A549 (cell line): ENCODE measurements at regions not wholly inside any gene's neighbourhood (a gene's known extent, or its start where the extent isn't known, plus 50 kb on each side); places are given as distances from the start of the nearest gene placed in this dataset.
A peak's percentile ranks its signal among the peaks of the same experiment; 100 is the strongest.

Experiments
- ATAC-seq, 2 experiments: fragments of 200-7000 bp in 1 of 2; fragments of >200 bp in 1 of 2; cut with Nextera tagmentation in 1 of 2; cut with Tn5 transposase in 1 of 2; 3 replicates each; pipeline versions ENCODE4 v1.8.0 to v1.9.1; 2018 to 2020; ENCODE audit warnings: mild to moderate bottlenecking in 1 of 2, moderate library complexity in 1 of 2
- CTCF ChIA-PET: fragments of 300-600 bp; sonication (Branson Sonifier 250); formaldehyde crosslinking; extraction: SDS; loops from one replicate; lab custom pipeline; 2021; ENCODE audit warnings: antibody characterized with exemption, inconsistent platforms; lab: Yijun Ruan, JAX
- POLR2A ChIA-PET: fragments of 350-600 bp; formaldehyde crosslinking; extraction: SDS; loops from one replicate; lab custom pipeline; 2021; ENCODE audit warnings: antibody characterized with exemption, inconsistent platforms; lab: Yijun Ruan, JAX
- DNase-seq, 2 experiments: peaks; one replicate each; pipeline versions ENCODE4 v3.0.0 to v3.0.0-alpha.2; 2011 to 2016; ENCODE audit warnings: low read depth in 1 of 2, low spot score in 1 of 2
- FAIRE-seq: peaks from 2 replicates; lab custom pipeline; 2011; peaks lifted over from hg19 to GRCh38; lab: Jason Lieb, UNC
- H3K27ac ChIP-seq, 2 experiments: fragments of >200 bp; sonication (Bioruptor Twin); formaldehyde crosslinking; 3 replicates each; pipeline ENCODE4 v1.5.1; 2016 to 2017
- H3K4me1 ChIP-seq: fragments of >200 bp; sonication (Bioruptor Twin); formaldehyde crosslinking; 3 replicates; pipeline ENCODE4 v1.6.1; 2016
- H3K4me2 ChIP-seq: fragments of >200 bp; sonication (Bioruptor Twin); formaldehyde crosslinking; 3 replicates; pipeline ENCODE4 v1.6.1; 2016
- H3K4me3 ChIP-seq: fragments of >200 bp; sonication (Bioruptor Twin); formaldehyde crosslinking; 3 replicates; pipeline ENCODE4 v1.5.1; 2016
- H3K9me3 ChIP-seq: fragments of >200 bp; sonication (Bioruptor Twin); formaldehyde crosslinking; 3 replicates; pipeline ENCODE4 v1.6.1; 2016
- CBX8 ChIP-seq: fragments of 200-600 bp; sonication (generic); IDR thresholded peaks from 2 replicates; pipeline ENCODE4 v1.6.1; 2016
- CEBPB ChIP-seq, 2 experiments: fragments of >200 bp in 1 of 2; sonication (Bioruptor Twin) in 1 of 2; formaldehyde crosslinking in 1 of 2; IDR thresholded peaks; 2 replicates each; pipeline ENCODE4 v1.6.1; 2012 to 2016
- CHD4 ChIP-seq: fragments of 200-600 bp; sonication (generic); IDR thresholded peaks from 2 replicates; pipeline ENCODE4 v1.6.1; 2016; ENCODE audit warnings: antibody characterized with exemption, mild to moderate bottlenecking, borderline replicate concordance
- E2F6 ChIP-seq: IDR thresholded peaks from 2 replicates; pipeline ENCODE4 v1.6.1; 2012; ENCODE audit warnings: low read depth, borderline replicate concordance
- EHMT2 ChIP-seq: fragments of 200-600 bp; sonication (generic); IDR thresholded peaks from 2 replicates; pipeline ENCODE4 v1.6.1; 2016; ENCODE audit warnings: antibody characterized with exemption, low read depth, mild to moderate bottlenecking, moderate library complexity
- EP300 ChIP-seq, 2 experiments: fragments of >200 bp; sonication (Bioruptor Twin); formaldehyde crosslinking; IDR thresholded peaks; 2 replicates in 1 of 2; 3 replicates in 1 of 2; pipeline ENCODE4 v1.6.1; 2016 to 2017
- FOSB ChIP-seq: fragments of 250-450 bp; sonication (Bioruptor Pico); IDR thresholded peaks from 2 replicates; pipeline ENCODE4 v1.5.0; 2020; ENCODE audit warnings: mild to moderate bottlenecking, moderate library complexity
- HES2 ChIP-seq: fragments of >200 bp; sonication (Bioruptor Twin); formaldehyde crosslinking; IDR thresholded peaks from 2 replicates; pipeline ENCODE4 v1.6.1; 2016
- HEYL ChIP-seq: fragments of 250-450 bp; sonication (Bioruptor Pico); IDR thresholded peaks from 2 replicates; pipeline ENCODE4 v1.8.0; 2021; ENCODE audit warnings: mild to moderate bottlenecking, moderate library complexity
- HOXB5 ChIP-seq: fragments of 250-450 bp; sonication (Bioruptor Pico); IDR thresholded peaks from 2 replicates; pipeline ENCODE4 v1.5.0; 2020; ENCODE audit warnings: mild to moderate bottlenecking, moderate library complexity
- KDM5A ChIP-seq: fragments of 200-600 bp; sonication (generic); IDR thresholded peaks from 2 replicates; pipeline ENCODE4 v1.6.1; 2016; ENCODE audit warnings: antibody characterized with exemption, mild to moderate bottlenecking
- MAX ChIP-seq: IDR thresholded peaks from 2 replicates; pipeline ENCODE4 v1.6.1; 2012
- NFE2L2 ChIP-seq: fragments of 150-350 bp; conservative IDR thresholded peaks from 2 replicates; pipeline ENCODE4 v1.6.1; 2014; ENCODE audit warnings: low read length
- NPAS2 ChIP-seq: fragments of 250-450 bp; sonication (Bioruptor Pico); IDR thresholded peaks from 2 replicates; pipeline ENCODE4 v1.8.0; 2022; ENCODE audit warnings: mild to moderate bottlenecking, moderate library complexity, borderline replicate concordance
- POLR2AphosphoS2 ChIP-seq: conservative IDR thresholded peaks from 2 replicates; pipeline ENCODE4 v1.6.1; 2012; ENCODE audit warnings: low read length, improper control_type of control experiment, inconsistent platforms
- RAD21 ChIP-seq, 2 experiments: fragments of >200 bp in 1 of 2; sonication (Bioruptor Twin) in 1 of 2; formaldehyde crosslinking in 1 of 2; IDR thresholded peaks in 1 of 2; conservative IDR thresholded peaks in 1 of 2; 2 replicates in 1 of 2; 3 replicates in 1 of 2; pipeline ENCODE4 v1.6.1; 2012 to 2018; ENCODE audit warnings: inconsistent platforms in 1 of 2
- RARB ChIP-seq: fragments of 250-450 bp; sonication (Bioruptor Pico); IDR thresholded peaks from 2 replicates; pipeline ENCODE4 v1.8.0; 2021; ENCODE audit warnings: mild to moderate bottlenecking, moderate library complexity
- RCOR1 ChIP-seq: fragments of 150-350 bp; IDR thresholded peaks from 2 replicates; pipeline ENCODE4 v1.6.1; 2014; ENCODE audit warnings: antibody characterized with exemption, low read length, low read depth
- REST ChIP-seq: fragments of 200-600 bp; sonication (generic); IDR thresholded peaks from 2 replicates; pipeline ENCODE4 v1.6.1; 2016; ENCODE audit warnings: antibody characterized with exemption, mild to moderate bottlenecking, moderate library complexity
- RFX5 ChIP-seq: fragments of 450-650 bp; IDR thresholded peaks from 2 replicates; pipeline ENCODE4 v1.7.1; 2014; ENCODE audit warnings: antibody characterized with exemption, mild to moderate bottlenecking, moderate library complexity
- SREBF2 ChIP-seq: fragments of 450-650 bp; IDR thresholded peaks from 2 replicates; pipeline ENCODE4 v1.6.1; 2014; ENCODE audit warnings: mild to moderate bottlenecking, moderate library complexity
- TP53 ChIP-seq: fragments of 250-450 bp; sonication (Bioruptor Pico); IDR thresholded peaks from 2 replicates; pipeline ENCODE4 v1.5.0; 2021; ENCODE audit warnings: mild to moderate bottlenecking, moderate library complexity
- ZC3H11A ChIP-seq: fragments of 450-650 bp; IDR thresholded peaks from 2 replicates; pipeline ENCODE4 v1.6.1; 2014; ENCODE audit warnings: antibody characterized with exemption, mild to moderate bottlenecking
- ZNF302 ChIP-seq: fragments of 250-450 bp; sonication (Bioruptor Pico); IDR thresholded peaks from 2 replicates; pipeline ENCODE4 v1.9.0; 2021; ENCODE audit warnings: inconsistent platforms, mild to moderate bottlenecking, moderate library complexity
- WGBS: methylation state at CpG from one replicate; pipeline ENCODE4 v1.1.6; 2017; ENCODE audit errors: missing lambda C conversion rate; 5-methylcytosine and 5-hydroxymethylcytosine counted together
- TF ChIP-seq, protein P1 (sequence below): fragments of 150-350 bp; IDR thresholded peaks from 2 replicates; pipeline ENCODE4 v1.6.1; 2014; ENCODE audit warnings: low read depth, mild to moderate bottlenecking, low read length
- TF ChIP-seq, protein P2 (sequence below): fragments of >200 bp; sonication (Bioruptor Twin); formaldehyde crosslinking; IDR thresholded peaks from 3 replicates; pipeline ENCODE4 v1.5.1; 2016

DNA sequence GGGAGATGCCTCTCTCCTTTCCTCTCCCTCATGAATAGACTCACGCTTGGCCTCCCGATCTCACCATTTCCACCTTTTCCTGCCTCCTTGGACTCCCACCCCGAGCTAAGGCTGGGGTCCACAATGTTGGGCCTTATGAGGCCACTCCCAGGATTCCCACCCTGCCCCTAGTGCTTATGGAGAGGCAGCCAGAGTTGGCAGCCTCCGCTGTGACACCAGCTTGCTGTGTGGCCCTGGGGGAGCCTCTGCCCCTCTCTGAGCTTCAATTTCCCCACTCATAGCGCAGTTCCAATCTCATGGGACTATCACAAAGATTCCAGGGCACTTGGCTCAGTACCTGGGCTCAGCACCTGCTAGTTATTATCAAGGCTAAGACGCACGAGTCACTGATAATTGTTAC, 118.7 kb upstream of the WNT4 start:
- ChIA-PET CTCF (interaction anchor here (1.2 to 1.3 kb wide), 2 partner anchors 12 to 14 kb away, joined by 3 to 4 read pairs; no protein-coding TSS in a partner anchor), POLR2A (no interaction called here)
- FAIRE-seq, result no peak
- TF ChIP-seq REST (no peak), NFE2L2 (no peak), ZNF302 (CRISPR knock-in tag) (no peak), EP300 (IDR thresholded peaks at IDR 0.05) (no peak)
- H3K4me3 ChIP-seq, result no peak overlapping the region
- no peaks in the 10 kb centered on the region for H3K9me3 ChIP-seq
- peaks cover 45% of the 10 kb centered on the region for H3K4me1 ChIP-seq
- DNase-seq, result no peak
- WGBS, result 99% methylated on average over 6 of the region's 7 CpGs
- H3K27ac ChIP-seq, result peak overlapping the region in 1 of 2 experiments; percentile 34; a peak in 2 of 6 replicates
- H3K4me2 ChIP-seq, result no peak overlapping the region
- no peak for ATAC-seq

- CTCF ChIA-PET, result interaction anchor here (0.9 to 1.3 kb wide), 3 partner anchors 13 to 150 kb away, joined by 3 to 4 read pairs (median 3); no protein-coding TSS in a partner anchor
- no peak for ATAC-seq
Measured at GRCh38 chr1:22262583-22262982, 119.7 kb upstream of the WNT4 start.

GRCh38 chr1:22263359-22263758, 120.5 kb upstream of the WNT4 start:
- Histone ChIP-seq H3K4me2 (no peak overlapping the region), H3K9me3 (no peaks in the 10 kb centered on the region), H3K27ac (no peak overlapping the region), H3K4me3 (no peak overlapping the region), H3K4me1 (peaks cover 29% of the 10 kb centered on the region)
- DNase-seq, result no peak
- 92% methylated on average over 2 of the region's 10 CpGs for WGBS
- TF ChIP-seq, protein P1, sequence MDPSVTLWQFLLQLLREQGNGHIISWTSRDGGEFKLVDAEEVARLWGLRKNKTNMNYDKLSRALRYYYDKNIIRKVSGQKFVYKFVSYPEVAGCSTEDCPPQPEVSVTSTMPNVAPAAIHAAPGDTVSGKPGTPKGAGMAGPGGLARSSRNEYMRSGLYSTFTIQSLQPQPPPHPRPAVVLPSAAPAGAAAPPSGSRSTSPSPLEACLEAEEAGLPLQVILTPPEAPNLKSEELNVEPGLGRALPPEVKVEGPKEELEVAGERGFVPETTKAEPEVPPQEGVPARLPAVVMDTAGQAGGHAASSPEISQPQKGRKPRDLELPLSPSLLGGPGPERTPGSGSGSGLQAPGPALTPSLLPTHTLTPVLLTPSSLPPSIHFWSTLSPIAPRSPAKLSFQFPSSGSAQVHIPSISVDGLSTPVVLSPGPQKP, result no peak
- TF ChIP-seq RFX5, result no peak
- TF ChIP-seq HEYL (CRISPR knock-in tag), result no peak
- TF ChIP-seq POLR2AphosphoS2, result no peak
- TF ChIP-seq E2F6, result no peak
- no peak for TF ChIP-seq CHD4
- TF ChIP-seq CBX8, result no peak
- TF ChIP-seq FOSB (CRISPR knock-in tag), result no peak
- no peak for TF ChIP-seq TP53 (CRISPR knock-in tag)
- TF ChIP-seq CEBPB (IDR thresholded peaks at IDR 0.05), result no peak
- TF ChIP-seq NPAS2 (CRISPR knock-in tag), result no peak
- no peak for TF ChIP-seq SREBF2
- TF ChIP-seq EP300 (IDR thresholded peaks at IDR 0.05), result no peak
- no peak for TF ChIP-seq ZC3H11A
- no peak for TF ChIP-seq HOXB5 (CRISPR knock-in tag)
- TF ChIP-seq MAX, result no peak
- TF ChIP-seq RAD21 (conservative IDR thresholded peaks at IDR 0.05 in 1 of 2, IDR thresholded peaks at IDR 0.05 in 1 of 2), result no peak
- TF ChIP-seq, protein P2, sequence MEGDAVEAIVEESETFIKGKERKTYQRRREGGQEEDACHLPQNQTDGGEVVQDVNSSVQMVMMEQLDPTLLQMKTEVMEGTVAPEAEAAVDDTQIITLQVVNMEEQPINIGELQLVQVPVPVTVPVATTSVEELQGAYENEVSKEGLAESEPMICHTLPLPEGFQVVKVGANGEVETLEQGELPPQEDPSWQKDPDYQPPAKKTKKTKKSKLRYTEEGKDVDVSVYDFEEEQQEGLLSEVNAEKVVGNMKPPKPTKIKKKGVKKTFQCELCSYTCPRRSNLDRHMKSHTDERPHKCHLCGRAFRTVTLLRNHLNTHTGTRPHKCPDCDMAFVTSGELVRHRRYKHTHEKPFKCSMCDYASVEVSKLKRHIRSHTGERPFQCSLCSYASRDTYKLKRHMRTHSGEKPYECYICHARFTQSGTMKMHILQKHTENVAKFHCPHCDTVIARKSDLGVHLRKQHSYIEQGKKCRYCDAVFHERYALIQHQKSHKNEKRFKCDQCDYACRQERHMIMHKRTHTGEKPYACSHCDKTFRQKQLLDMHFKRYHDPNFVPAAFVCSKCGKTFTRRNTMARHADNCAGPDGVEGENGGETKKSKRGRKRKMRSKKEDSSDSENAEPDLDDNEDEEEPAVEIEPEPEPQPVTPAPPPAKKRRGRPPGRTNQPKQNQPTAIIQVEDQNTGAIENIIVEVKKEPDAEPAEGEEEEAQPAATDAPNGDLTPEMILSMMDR, result no peak
- no peak for TF ChIP-seq RARB (CRISPR knock-in tag)
- FAIRE-seq, result no peak
- no peak for ATAC-seq
- ChIA-PET POLR2A (no interaction called here), CTCF (interaction anchor here (0.9 to 1.4 kb wide), 3 partner anchors 11 to 151 kb away, joined by 3 to 9 read pairs (median 3); no protein-coding TSS in a partner anchor)

More at GRCh38 chr1:22262583-22262982, 119.7 kb upstream of the WNT4 start:
- POLR2A ChIA-PET, result no interaction called here
- no peak overlapping the region for H3K27ac ChIP-seq
- no peaks in the 10 kb centered on the region for H3K9me3 ChIP-seq
- H3K4me1 ChIP-seq, result peaks cover 37% of the 10 kb centered on the region
- H3K4me3 ChIP-seq, result no peak overlapping the region
- WGBS, result 100% methylated on average over 4 of the region's 8 CpGs
- FAIRE-seq, result no peak
- TF ChIP-seq KDM5A, result no peak
- no peak for TF ChIP-seq HES2
- no peak for TF ChIP-seq RCOR1
- no peak for TF ChIP-seq TP53 (CRISPR knock-in tag)
- no peak for TF ChIP-seq EHMT2
- H3K4me2 ChIP-seq, result no peak overlapping the region
- DNase-seq, result no peak
